ENCODE measurements at regions not wholly inside any gene's neighbourhood (a gene's known extent, or its start where the extent isn't known, plus 50 kb on each side); places are given as distances from the start of the nearest gene placed in this dataset.

DNA sequence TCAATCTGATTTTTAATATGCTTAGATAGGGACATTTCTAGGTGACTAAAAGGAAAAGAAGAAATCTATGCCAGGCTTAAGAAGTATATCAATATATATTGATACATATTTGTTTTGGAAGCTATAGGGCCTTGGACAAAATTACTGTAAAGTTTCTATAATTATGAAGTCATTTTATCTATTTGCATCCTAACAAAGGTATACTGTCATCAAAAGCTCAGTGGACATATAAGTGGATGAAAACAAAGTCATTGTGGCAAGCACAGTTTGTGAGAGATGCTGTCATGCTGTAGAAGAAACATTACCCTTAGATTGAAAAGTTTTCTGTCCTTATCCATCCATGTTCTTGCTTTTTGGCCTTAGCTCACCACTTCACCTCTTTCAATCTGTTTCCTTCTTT is 140.3 kb upstream of the SPEF2 start:
- DNase-seq = no peak

DNA sequence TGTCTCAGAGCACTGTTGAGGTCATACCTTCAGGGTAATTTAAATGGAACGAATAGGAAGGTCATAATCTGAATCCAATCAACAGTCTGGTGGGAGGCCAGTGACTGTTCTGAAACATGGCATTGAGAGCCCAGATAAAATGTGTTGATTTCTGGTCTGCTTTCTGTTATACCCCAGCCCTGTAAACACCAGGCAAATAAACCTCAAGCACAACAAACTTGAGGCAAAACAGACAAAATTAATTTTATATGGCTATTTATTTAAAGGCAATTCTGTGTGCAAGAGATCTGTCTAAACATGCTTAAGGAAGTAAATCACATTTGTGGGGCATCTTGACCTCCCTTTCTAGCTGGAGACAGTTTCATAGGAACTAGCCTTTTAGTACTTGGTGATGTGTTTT is 140.9 kb upstream of the SPEF2 start:
- no peak for DNase-seq

DNA sequence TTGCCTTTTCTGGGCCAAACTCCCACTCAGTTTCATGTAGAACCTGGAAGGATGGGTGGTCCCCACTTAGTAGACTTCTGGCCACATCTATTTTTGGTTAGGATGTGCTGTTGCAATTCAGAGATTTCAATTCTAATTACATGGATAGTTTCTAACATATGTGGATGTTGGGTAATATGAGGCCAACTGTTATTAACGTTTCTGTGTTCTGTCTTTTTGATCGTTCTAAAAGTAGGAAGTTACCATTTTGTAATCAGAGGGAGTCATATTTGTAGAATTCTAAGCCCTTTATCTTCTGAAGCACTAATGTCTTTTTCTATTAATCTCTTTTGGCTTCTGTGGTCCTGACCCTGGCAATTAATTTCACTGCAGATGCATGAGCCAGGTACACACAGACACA is 141.6 kb upstream of the SPEF2 start:
- DNase-seq = no peak

DNA sequence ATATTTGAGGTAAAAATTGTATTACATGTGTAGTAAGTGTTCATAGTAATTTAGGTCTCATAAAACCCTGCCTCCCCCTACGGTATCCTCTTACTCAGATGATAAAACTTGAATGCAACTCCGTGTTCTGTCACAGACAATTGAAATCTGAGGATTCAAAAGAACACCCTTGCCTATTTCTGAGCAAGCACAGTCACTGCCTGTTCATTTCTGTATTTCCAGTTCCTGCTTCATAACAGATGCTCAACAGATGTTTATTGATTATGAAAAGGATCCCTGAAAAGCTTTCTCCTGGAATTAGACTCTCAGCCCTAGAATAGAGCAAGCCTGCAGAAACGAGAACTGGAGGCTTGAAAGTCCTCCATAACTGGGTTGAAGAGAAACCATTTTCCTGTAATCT is 144.1 kb upstream of the SPEF2 start:
- no peak for DNase-seq

DNA sequence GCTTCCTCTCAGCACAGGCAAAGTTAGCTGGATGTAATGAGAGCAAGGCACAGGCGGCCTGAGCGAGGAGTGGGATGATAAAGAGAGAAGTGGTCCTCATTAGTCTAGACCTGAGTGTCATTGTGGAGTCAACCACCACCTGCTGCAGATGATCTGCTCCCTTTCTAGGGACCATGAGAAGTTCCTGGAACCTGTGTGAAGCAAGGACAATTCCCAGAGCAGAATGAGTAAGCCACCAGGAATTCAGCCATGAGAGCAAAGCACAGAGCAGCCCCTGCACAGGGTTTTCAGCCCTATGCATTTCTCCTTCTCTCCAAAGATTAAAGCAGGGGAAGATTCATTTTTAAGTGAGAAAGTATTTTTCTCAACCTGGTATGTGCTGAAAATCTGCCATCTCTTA is 146.8 kb upstream of the SPEF2 start:
- no peak for DNase-seq

DNA sequence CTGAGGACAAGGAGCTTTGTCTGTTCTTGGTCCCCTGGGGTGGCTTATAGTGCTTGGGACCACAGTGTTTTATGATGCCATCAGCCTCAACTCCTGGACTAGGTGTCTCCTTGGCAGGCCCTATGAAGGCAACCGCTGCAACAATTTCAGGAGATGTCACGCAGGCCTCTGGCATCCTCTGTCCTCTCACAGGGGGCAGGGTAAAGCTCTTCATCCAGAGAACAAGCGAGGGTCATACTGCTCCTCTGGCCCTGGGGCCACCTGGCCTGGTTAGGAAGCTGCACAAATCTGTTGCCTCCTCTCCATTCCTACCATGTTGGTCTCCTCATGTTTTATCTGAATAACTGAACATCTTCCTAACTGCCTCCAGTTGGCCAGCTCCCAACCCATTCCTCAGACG is 148.9 kb upstream of the SPEF2 start:
- no peak for DNase-seq

DNA sequence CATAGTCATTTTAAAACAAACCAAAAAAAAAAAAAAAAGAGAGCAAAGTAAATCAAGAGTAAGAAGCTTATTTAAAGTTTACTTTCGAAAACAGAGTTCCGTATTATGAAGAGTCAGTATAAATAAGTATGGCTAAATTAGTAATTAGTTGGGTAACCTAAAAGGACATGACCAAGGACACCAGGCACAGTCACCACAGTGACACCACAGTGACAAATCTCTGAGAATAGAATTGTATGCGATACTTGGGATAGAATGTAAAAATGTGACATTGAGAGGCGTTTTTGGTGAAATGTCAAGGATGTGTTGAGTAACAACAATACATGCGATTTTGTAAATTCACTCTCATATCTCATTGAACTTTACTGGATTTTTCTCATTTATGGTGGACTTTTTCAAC is 150.9 kb upstream of the SPEF2 start:
- no peak for DNase-seq

DNA sequence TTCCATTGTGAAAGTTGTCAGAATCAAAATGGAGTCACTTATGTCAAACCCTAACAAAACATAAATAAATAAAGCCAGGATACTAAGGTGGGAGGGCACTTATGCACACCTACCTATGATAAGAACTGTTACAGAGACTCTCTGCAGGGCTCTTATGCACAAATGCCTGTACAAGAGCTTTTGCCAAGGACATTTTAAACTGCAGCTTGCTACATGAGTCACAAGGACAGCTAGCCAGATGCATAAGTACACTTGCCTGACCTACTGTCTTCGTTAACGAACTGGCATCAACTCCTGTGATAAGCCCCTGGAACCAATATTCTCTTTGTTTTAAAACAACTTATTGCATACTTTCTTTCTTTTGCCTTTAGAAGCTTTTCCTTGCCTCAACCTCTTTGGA is 152.9 kb upstream of the SPEF2 start:
- DNase-seq = no peak

DNA sequence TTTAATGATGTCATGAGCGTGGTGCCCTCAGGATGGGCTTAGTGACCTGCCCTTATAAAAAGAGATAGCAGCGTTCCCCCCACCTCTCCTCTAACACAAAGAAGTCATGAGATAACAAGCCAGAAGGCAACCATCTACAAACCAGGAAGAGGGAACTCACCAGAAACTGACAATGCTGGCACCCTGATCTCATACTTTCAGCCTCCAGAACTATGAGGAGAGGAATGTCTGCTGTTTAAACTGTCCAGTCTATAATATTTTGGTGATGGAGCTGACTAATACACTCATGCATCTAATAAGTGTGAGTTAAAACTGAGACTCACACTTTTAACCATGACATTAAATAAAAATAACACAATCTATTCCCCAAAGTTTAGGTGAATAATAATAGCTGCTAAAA is 156.1 kb upstream of the SPEF2 start:
- no peak for DNase-seq

DNA sequence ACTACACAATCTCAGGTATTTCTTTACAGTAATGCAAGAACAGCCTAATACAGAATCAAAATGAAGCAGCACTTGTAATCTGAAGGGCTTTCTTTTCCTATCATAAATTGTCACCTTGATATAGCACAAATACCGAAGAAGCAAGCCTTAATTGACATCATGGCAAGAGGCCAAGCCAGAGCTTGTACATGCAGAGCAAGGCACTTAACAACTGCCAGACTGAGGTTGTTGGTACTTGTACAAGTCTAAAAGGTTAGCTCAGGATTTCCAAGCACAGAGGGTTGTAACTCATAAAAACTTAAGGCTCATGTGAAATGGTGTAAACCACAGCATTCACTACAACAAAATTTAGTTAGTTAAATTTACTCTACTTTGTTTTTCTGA is 158.8 kb upstream of the SPEF2 start:
- DNase-seq = no peak

DNA sequence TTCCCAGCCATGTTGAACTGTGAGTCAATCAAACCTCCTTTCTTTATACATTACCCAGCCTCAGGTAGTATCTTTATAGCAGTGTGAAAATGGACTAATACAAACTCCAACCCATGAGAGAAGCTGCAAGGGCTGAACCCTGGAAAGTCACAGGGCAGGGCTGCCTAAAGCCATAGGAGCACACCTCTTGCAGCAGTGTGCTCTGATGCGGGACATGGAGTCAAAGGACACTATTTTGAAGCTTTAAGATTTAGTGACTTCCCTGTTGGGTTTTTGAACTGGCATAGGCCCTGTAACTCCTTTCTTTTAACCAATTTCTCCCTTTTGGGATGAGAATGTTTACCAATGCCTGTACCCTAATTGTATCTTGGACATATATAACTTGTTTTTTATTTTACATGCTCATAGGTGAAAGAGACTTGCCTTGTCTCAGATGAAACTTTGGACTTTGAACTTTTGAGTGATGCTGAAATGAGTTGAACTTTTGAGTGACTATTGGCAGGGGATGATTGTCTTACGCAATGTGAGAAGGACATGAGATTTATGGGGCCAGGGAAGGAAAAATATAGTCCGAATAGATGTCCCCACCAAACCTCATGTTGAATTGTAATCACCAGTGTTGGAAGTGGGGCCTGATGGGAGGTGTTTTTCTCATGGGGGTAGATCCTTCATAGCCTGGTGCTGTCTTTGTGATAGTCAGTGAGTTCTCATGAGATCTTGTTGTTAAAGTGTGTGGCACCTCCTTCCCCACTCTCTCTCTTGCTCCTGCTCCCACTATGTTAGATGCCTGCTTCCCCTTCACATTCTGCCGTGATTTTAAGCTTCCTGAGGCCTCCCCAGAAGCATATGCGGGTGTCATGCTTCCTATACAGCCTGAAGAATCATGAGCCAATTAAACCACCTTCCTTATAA is 159.5 kb upstream of the SPEF2 start:
- no peak for DNase-seq

DNA sequence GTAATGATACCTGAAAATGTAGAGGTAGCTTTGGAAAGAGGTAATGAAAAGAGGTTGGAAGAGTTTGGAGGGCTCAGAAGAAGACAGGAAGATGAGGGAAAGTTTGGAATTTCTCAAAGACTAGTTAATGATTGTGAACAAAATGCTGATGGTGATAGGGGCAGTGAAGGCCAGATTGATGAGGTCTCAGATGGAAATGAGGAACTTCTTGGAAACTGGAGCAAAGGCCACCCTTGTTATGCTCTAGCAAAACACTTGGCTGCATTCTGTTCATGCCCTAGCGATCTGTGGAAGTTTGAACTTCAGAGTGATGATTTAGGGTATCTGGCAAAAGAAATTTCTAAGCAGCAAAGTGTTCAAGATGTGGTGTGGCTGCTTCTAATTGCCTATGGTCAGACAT is 161.2 kb upstream of the SPEF2 start:
- no peak for DNase-seq

DNA sequence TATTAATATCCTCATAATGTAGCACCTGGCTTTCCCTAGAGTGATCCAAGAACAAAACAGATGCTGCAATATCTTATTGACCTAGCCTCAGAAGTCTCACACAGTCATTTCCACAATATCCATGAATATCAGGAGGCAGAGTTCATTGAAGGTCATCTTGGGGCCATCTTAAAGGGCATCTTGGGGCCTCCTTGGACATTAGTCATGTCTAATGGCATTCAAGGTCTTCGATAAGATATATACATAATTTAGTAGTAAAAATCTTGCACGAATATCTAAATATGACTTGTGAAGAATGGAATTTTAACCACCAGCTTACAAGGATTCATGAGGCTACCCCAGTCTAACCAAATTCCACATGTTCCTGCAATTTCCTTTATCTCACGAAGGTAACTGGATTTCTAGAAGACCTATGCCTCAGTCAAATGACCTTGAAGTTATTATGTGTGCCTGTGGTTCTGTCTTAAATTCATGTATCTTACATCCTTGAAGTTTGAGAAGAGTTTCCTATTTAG is 163.6 kb upstream of the SPEF2 start:
- no peak for DNase-seq

DNA sequence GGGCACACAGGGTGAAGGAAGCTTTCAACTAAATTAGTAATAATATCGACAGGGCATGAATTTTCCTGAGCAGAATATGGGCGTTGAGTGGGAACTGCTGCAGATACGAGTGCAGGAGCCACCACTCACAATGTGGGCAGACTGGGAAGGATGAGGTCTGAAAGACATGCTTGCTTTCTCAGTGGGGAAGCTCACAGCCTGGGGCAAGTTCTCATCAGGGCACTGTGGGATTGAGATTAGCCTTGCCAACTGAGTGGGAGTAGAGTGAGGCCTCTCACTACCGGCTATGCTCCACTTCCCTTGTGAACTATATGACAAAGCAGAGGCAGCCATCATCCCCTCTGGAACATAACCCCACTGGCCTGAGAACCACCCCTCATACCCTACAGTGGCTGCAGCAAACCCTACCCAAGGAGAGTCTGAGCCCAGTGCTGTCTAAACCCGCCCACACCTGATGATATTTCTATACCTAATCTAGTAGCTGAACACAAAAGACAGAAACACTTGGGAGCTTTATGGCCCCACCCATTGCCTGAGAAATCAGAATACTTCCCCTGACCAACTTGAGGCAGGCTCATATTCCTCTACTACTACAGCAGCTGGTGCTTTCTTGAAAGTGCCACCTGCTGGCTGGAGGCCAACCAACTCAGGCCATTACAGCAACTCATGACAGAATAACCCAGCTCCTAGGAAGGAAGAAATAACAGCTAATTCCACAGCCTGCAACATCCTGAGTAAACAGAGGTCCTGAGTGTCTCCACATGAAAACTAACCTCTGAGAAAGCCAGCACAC is 173.7 kb upstream of the SPEF2 start:
- DNase-seq = no peak

DNA sequence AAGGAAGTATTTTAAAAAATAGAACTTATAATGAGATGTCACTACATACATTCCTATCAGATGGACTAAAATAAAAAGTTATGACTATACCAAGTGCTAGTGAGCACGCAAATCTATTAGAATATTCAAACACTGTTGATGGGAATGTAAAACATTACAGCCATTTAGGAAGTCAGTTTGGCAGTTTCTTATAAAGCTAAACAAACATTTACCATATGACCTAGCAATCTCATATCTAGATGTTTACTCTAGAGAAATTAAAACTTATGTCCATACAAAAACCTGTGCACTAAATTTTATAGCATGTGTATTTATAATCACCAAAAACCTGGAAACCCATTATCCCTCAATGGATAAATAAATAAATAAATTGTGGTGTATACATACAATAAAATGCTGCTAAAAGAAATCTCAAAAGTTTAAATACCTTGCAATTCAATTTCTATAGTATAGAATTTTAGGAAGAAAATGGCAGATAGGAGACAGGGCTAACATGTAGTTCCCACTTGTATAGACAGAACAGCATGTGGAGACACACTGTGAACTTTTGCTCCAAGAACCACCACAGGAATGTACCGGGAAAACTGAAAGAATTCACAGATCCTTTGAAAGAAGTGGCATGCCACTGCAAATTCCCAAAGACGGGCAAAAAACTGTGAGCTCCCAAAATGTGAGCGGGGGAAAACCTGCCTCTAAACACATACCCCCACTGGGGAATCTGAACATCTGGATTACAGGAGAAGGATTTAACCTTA is 174.6 kb upstream of the SPEF2 start:
- no peak for DNase-seq

DNA sequence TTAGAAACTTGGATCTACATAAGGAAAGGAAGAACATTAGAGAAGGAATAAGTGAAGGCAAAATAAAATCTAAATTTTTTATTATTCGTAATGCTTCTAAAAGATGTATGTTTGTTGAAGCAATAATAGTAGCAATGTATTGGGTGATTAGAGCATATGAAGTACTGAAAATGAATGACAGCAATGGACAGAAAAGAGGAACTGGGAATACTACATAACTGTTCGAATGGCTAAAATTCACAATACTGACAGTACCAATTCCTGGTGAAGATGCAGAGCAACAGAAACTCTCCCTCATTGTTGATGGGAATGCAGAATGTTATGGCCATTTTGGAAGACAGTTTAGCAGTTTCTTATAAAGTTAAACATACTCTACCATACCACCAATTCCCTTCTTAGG is 177.3 kb upstream of the SPEF2 start:
- no peak for DNase-seq

DNA sequence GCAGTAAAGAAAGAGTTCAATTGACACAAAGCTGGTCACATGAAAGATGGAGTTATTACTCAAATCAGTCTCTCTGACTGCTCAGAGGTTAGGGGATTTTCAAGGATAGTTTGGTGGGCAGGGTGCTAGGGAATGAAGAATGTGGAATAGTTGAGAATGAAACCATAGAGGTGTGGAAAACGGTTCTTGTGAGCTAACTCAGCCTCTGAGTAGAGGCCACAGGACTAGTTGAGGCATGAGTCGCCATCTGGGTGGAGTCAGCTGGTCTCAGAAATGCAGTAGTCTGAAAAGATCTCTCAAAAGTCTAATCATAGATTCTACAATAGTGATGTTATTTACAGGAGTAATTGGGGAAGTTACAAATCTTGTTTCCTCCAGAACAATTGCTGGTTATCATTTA is 178.9 kb upstream of the SPEF2 start:
- DNase-seq = no peak

DNA sequence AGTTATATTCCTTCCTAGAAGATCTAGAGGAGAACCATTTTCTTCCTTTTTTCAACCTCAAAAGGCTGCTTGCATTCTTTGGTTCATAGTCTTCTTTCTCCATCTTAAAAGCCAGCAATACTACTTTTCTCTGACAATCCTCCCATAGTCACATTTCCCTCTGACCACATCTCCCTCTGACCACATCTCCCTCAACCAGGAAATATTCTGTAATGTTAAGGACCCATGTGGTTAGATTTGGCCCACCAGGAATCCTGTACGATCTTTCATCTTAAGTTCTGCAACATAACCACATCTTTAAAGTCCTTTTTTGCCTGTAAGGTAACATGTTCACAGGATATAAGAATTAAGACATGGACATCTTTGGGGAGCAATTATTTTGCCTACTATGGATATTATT is 179.4 kb upstream of the SPEF2 start:
- DNase-seq = no peak

DNA sequence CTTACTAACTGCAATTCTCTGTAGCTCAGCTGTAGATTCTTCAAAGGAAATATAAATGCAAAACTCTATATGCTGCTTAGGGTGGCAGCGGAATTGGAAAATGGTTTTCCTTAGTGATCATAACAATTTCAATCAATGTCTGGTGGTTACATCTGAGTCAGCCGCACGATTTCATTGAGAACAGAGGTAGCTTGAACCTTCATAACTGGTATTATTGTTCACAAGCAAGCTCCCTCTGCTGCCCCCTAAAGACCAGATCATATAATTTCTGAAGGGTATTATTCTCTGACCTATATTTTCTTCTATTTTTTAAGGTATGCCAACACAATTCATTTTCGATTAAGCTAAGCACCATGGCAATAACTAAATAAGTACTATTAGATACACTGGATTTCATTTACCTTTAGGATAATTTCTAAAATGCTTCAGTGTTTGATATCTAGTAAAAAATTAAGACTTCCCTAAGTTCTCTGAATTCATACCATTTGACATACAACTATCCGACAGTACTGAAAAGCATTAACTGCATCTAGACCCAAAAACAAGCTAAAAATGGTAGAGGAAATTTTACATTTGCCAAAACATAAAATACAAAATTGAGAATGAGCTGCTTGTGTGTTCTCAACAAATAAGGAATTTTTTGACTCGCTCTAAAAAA is 181.1 kb upstream of the SPEF2 start:
- DNase-seq = peak; percentile 67

DNA sequence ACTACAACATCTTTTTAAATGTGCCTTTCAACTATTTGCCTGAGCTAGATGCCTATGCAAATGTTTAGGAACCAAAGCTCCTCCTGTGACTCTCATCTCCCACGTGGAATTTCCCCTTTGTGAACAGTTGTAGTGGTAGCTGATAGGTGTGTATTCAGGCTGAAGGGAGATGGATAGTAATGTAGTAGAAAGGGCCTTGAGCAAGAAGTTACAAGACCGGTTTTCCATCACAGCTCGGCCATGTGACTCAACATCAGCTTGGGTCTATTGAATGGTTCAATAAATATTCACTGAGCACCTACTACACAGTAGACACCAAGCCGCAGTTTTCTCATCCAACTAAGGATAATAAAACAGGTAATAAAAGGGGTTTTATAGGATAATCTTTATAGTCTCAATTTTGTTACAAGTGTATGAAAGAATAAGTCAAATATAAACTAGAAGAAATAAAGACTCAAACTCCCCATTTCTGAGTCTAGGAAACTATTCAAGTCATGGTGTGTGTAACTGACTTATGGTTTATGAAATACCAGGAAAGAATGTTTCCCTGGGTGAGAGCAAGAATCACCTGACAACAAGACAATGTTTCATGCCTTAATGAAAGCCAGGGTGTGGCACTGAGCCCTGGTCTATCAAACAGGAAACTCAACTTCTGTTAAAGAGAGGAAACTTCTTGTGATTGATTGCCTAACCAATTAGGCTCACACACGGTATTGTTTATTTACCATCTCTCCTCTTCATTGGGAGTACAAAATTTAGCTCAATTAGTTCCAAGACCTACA is 187.1 kb upstream of the SPEF2 start:
- no peak for DNase-seq

DNA sequence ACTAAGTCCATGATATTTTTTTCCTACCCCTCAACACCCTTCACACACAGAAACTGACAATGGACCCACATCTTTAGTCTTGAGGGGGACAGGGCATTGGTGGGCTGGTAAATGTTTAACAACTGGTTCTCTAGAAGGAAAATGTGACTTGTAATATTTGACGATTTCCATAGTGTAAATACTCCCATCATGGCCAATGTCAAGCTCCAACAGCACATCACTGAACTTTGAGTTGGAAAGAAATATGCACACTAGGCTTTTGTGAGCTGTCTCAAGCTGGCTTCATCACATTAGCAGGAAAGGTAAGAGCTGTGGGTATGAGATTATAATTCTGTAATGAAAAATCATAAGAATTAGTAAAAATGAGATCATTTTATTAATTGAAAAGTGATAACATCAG is 189.9 kb upstream of the PRLR start:
- DNase-seq = no peak

DNA sequence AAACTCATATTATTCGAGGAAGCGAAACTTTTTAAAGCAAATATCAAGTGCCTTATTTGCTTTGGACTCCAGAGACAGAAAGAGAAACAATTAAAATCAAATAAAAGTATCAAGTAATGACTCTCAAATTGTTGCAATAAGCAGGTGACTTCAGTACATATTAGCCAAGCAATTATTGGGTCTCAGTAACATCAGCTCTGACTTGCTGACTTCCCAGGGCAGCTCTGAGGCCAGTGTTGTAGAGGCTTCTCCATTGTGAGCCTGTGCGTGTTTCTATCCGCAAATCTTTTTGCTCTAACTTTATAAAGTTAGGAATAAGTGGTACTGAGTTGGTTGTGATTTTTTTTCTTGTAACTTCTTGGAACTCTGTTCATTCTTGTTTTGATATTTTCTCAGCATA is 186.8 kb upstream of the PRLR start:
- no peak for DNase-seq

Data from NCI-H1694 treated with DMSO at 0.1 percent for 48 hours (cell line).